Breast epithelium (tissue), 3 donors: ENCODE measurements at regions not wholly inside any gene's neighbourhood (a gene's known extent, or its start where the extent isn't known, plus 50 kb on each side); places are given as distances from the start of the nearest gene placed in this dataset.

ENCODE experiments used
- POLR2AphosphoS5 ChIP-seq, 3 donors: sonication (generic); formaldehyde crosslinking; IDR thresholded peaks; one replicate each; pipeline ENCODE4 v1.6.1; 2017; ENCODE audit warnings: antibody characterized with exemption in 3 of 3
- TF ChIP-seq, protein P1 (sequence below), 3 donors: fragments of 450-650 bp; IDR thresholded peaks; one replicate each; pipeline ENCODE4 v1.5.1; 2016 to 2017; ENCODE audit warnings: antibody characterized with exemption in 3 of 3, mild to moderate bottlenecking in 3 of 3, moderate library complexity in 3 of 3

GRCh38 chr9:28542928-28543327, 969.6 kb upstream of the C9orf72 start:
- TF ChIP-seq, protein P1, sequence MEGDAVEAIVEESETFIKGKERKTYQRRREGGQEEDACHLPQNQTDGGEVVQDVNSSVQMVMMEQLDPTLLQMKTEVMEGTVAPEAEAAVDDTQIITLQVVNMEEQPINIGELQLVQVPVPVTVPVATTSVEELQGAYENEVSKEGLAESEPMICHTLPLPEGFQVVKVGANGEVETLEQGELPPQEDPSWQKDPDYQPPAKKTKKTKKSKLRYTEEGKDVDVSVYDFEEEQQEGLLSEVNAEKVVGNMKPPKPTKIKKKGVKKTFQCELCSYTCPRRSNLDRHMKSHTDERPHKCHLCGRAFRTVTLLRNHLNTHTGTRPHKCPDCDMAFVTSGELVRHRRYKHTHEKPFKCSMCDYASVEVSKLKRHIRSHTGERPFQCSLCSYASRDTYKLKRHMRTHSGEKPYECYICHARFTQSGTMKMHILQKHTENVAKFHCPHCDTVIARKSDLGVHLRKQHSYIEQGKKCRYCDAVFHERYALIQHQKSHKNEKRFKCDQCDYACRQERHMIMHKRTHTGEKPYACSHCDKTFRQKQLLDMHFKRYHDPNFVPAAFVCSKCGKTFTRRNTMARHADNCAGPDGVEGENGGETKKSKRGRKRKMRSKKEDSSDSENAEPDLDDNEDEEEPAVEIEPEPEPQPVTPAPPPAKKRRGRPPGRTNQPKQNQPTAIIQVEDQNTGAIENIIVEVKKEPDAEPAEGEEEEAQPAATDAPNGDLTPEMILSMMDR (IDR thresholded peaks at IDR 0.05): no peak
- no peak for TF ChIP-seq POLR2AphosphoS5 (IDR thresholded peaks at IDR 0.05)
